ENCODE measurements at regions not wholly inside any gene's neighbourhood (a gene's known extent, or its start where the extent isn't known, plus 50 kb on each side); places are given as distances from the start of the nearest gene placed in this dataset.
"Not testable (repeated sequence)": the region's sequence is repeated elsewhere in the genome, so short reads cannot be mapped to it uniquely, and the experiment has no call there.

DNA sequence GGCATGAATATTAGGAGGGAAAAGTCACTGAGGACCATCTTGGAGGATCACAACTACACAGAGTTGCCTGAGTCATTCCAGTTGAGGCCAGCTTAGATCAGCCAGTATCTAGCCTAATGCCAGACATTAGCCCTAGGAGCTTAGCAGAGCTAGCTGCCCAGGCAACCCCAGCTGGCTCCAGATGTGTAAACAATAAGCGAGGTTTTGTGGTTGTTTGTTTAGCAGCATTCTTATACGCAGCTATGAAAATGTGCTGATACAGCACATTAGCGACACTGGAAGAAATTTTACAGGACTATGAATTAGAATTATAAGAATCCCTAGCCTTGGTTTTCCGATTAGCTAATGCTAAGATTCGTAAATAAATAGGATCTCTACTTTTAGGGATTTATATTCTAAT is 59.3 kb downstream of the BTBD3 start:
- DNase-seq: no peak

DNA sequence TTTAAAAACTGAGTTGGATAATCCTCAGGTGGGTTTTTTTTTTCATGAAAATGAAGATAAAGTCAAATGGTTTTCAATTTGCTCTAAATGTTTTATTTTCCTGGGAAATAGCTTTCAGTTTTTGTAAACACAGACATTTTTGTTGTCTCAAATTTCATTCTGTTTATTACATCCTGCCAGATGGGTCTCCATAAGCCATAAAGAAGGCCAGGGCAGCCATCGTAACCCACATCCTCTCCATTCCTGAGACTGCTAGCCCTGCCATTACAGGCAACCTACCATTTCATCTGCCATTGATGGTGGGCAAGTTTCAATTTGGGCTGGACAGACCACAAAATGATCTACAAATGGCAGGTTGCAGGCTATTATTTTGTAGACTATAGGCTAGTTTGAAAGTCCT is 60.8 kb downstream of the BTBD3 start:
- no peak for DNase-seq

DNA sequence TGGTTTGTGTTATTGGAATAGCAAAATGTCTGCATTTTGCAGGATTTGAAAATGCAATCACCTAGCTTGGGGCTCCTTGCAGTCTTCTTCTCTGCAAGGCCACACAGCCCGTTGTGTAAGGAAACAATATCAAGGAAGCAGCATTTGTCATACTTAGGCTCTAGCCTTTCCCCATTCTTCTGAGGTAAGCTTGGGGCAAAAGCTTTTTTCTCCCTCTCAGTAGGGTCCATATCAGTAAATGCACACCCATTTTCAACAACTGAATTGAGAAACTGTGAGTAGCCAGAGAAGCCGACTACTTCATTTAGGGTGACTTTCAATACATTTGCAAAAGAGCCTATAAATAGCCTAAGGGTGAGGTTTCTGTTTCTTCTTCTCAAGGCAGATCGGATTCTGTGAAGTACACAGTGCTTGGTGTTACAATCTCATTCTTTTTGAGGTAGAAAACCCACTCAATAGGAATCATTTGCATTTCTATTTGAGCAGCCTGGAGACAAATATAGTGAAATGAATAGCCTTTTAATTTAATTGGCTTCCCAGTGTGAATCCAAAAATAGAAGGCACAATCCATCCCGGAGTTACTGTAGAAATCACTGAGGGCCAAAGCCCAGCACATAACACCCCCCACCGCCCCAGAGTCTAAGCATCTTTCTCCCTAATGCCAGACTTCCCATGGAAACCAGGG is 61.8 kb downstream of the BTBD3 start:
- no peak for DNase-seq

DNA sequence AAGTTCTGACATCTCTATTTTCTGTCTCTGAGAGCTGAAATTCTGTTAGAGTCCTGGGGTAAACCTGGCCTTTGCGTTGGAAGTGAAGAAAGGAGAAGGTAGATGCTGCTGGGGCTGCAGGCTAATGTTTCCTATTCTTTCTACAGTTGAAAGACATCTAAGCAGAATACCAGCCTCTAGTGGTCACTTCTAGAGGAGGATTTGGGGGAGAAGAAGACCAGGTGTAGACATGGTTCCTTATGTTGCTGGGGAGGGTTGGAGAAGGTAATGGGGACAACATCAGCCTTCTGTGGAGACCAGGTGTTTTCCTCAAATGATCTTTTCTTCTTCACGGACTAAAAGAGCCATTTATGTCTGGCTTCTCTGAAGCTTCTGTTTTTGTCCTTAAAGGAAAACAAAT is 62.6 kb downstream of the BTBD3 start:
- no peak for DNase-seq

DNA sequence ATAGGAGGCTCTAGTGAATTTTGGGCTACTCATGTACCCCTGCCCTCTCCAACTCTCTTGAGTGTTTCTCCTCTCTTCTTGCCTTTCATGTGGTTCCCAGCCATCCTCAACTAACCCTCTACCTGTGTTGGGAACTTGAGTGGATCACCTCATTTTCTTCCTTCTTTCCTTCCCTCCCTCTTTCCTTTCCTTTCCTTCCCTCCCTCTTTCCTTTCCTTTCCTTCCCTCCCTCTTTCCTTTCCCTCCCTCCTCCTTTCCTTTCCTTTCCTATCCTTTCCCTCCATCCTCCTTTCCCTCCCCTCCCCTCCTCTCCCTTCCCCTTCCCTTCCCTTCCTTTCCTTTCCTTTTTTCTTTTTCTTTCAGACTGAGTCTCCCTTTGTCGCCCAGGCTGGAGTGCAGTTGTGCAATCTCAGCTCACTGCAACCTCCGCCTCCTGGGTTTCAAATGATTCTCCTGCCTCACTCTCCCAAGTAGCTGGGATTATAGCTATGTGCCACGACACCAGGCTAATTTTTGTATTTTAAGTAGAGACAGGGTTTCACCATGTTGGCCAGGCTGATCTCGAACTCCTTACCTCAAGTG is 63.8 kb downstream of the BTBD3 start:
- no peak for DNase-seq

DNA sequence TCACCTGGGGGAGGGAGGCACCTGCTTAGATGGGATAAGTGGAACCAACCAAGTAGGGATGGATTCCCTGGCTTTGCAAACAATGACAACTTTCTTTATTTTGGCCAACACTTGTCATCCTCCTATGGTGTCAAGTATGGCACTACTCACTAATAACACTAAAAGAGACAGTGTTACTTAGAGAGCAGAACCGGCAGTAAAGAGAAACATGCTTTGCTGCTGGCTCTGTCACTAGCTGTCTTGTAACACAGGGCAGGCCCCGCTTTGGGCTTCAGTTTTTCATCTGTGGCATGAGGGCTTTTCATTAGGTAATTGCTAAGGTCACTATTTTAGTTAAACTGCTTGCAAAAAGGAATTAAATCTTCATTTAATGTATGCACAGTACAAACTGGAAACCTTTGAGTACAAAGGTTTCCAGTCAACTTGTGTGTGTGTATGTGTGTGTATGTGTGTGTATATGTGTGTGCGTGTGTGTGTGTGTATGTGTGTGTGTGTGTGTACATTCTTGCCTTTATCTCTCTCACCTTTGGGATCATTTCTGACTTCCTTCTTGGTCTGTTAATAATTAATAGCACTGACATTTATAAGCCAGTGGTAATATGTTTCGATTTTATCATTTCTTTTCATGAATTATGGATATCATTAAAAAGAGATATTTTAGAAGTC is 64.7 kb downstream of the BTBD3 start:
- no peak for DNase-seq

DNA sequence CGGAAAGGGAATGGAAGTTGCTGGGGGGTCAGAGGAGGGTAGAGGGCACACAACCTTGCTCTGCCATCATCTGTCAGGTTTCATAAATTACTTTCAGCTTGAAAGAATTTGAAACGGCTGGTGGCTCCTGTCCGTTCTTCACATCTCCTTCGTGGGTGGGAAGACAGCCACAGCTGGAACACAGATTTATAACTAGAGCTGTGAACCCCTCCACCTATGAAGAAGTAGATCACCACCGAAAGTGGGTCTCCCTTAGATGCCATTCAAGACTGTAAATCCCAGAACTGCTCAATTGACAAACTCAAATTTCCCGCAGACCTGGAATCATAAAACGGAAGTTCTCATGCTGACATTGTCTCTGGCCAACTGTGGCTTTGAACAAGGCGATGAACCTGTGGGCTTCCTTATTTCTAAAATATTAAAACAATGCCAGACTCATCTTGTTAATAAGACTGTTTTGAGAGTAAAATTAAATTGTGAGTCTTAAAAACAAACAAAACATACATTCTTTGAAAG is 65.3 kb downstream of the BTBD3 start:
- DNase-seq: no peak

DNA sequence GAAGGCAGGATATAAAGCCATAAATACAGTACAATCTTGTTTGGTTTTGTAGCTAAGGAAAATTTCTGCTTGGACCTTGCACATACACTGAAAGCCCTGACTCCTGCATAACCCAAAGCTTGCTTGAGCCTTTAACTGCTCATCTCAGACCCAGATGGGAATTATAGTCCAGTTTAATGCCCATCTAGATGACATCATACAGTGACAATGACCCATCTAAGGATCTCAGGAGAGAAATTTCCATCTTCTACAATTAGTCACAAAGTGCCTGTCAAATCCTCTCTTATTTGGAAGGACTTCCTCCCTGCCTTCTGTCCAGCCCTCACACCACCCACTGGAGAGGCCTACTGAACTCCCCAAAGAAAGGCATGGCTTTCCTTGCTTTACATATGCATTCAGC is 69.3 kb downstream of the BTBD3 start:
- no peak for DNase-seq

DNA sequence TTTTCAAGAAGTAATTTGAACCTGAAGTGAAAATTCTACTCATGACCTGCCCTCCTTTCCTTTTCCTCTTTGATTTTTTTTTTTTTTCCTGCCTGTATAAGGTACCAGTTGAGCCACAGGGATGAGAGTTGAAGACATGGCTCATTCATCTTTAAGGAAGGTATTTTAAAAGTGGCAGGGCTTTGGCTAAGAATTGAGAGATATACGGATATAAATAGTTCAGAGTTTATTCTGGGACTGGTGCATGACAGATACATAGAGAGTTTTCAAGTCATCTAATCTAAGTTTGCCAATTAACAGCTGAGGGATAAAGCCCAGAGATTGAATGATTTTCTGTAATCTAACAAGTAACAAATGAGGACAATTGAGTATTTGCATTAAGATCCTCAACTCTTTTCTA is 69.8 kb downstream of the BTBD3 start:
- DNase-seq: no peak

DNA sequence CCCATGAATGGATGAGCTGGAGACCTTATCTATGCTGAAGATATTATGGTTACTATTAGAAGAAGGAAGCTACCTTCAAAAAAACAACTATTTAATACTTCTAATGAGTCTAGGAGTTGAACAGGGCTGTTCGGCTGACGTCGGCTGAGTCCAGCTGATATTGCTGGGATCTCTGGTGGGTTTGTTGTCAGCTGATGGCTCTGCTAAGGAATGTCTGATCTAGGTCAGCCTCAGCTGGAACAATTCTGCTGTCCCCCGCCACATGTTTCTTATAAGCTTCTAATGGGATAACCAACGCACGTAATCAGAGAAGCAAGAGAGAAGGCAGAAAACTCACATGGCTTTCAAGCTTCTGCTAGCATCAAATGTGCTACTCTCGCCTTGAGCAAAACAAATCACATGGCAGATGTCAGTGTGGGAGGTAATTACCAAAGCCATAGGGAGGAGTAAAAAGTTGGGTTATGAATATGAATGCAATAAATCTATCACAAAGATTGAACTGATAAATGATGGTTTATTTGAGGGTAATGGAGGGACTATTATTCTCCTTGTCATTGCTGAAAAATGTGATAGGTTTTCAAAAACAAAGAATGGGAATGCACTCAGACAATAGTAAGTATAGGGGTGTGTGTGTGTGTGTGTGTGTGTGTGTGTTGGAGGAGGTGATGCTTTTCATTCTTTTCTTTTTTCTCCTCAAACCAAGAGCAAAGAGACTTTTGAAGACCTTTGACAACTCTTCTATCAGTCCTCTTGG is 71.5 kb downstream of the BTBD3 start:
- DNase-seq: no peak

DNA sequence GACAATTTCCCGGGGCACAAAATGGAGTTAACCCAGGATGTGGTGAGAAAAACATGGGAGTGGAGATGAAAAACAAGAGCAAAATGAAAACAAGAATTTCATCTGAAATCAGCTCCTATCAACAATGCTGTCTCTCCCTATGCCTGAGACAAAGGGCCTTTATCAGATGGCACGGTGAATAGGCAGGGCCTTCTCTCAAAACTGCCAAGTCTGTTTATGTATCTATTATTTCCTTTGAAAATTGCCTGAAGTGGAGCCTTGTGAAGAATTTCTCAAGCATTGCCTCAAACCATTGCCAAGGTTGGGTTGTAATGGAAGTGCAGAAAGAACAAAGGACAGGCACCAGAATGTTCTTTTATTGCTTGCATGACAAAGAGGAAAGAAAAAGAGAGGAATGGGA is 74.7 kb downstream of the BTBD3 start:
- DNase-seq: no peak

DNA sequence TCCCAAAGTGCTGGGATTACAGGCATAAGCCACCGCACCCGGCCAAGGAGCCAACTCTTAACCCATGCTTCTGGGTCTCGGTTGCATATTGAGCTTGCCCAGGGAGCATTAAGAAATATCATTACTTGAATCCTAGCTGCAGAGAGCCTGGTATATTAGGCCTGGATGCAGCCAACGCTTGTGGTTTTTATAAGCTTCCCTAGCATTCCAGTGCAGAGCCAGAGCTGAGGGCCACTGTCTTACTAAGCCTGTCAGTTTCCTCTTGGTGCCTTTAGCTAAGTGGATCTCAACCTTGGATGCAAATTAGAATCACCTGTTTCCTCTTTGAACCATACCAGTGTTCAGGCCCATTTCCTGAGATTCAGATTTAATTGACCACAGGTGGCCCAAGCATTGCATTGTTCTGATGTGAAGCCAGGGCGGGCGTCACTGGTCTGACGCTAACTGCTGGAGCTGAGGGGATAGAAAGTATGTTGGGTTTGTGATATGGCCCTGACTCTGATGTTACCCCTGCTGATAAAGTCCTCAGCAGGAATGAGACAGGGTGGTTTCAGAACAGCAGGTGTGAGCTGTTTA is 76.3 kb downstream of the BTBD3 start:
- no peak for DNase-seq

DNA sequence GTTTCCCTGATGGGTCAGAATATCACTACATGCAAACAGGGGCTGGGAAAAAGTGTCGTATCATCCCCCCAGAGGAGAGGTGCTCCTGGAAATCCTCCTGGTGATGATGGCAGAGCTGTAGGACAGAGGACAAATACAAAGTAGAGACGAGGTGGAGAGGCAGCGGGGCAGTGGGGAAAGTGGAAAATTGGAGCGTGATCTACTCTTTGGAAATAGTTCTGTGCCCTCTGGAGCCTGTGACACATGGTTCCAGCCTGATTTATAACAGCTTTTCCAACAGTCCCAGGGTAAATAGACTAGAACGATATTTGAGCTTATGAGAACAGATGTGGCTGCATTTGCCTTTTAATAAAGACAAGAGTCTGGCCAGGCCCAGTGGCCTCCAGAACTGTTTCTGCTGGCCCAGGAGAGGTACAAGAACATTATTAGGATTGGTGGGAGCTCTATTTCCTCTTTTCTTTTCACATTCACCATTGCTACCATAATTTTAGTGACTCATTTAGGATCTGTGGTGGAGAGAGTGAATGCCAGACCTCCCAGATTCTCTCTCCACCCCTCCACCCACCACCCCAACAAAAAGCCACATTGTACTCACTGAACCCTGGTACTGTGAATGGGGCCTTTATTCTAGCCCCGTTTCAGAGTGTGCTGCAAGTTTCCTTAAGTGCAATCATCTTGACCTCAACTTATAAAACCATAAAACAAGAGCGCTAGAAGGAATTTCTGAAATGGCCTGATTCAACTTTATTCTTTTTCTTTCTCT is 78.3 kb downstream of the BTBD3 start:
- DNase-seq: no peak

DNA sequence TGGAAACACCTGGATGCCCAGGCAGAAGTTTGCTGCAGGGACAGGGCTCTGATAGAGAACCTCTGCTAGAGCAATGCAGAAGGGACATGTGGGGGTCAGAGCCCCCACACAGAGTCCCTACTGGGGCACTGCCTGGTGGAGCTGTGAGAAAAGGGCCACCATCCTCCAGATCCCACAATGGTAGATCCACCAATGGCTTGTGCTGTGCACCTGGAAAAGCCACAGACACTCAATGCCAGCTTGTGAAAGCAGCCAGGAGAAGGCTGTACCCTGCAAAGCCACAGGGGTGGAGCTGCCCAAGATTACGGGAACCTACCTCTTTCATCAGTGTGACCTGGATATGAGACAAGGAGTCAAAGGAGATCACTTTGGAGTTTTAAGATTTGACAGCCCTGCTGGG is 87.1 kb downstream of the BTBD3 start:
- DNase-seq: not testable (repeated sequence)

DNA sequence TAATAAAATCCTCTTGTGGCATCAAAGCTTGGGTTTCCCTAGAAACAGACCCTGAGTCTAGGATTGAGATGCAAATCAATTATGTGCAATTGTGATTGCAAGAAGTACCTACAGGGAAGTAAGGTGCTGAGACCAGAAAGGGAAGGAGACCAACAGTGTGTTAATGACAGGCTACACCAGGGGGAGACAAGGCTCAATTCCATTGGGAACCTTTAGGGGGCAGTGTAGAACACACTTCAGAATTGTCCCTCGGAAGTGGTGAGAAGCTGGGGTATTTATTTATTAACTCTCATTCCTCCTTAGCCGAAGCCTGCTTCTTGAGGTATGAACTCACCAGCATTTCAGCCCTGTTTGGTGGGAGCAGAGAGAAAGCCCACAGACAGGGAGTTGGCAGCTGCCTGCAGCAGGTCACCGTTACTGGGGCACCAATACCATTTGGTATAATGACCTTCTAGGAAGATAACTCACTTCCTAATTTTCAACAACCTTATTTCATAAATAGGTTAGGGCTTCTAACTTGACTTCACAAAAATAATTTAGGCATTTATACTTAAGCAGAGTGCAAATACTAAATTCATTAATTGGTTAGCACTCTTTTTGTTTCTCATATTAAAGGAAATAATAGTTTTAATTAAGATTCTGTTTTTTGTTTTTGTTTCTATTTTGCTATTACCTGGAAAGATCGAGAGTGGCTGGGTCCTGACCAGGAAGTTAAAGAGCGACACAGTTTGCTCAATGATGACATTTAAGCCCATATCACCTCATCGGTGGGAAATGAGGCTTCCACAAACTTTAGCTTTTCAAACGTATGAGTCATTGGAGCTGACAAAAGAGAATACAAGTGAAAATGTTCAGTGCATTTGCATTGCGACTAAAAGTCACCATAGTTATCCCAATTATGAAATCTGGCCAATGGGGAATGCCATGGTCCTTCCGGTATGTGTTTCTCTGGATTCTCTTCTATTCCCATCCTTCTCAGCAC is 94.8 kb downstream of the BTBD3 start:
- DNase-seq: peak; percentile 15 to 30

DNA sequence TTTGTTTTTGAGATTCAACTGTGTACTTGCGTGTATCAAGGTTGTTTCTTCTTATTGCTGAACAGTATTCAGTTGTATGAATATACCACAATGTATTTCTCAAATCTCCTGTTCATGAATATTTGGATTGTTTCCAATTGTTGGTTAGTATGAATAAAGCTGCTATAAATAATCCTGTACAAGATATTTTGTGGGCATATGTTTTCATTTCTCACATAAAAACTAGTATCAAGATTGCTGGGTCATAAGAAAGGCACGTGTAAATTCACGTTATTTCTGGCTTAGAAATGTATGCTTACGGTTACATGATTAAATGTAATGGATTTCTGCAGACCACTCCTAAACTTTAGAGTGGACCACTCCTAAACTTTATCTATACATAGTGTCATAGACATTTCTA is 96.6 kb downstream of the BTBD3 start:
- DNase-seq: no peak

DNA sequence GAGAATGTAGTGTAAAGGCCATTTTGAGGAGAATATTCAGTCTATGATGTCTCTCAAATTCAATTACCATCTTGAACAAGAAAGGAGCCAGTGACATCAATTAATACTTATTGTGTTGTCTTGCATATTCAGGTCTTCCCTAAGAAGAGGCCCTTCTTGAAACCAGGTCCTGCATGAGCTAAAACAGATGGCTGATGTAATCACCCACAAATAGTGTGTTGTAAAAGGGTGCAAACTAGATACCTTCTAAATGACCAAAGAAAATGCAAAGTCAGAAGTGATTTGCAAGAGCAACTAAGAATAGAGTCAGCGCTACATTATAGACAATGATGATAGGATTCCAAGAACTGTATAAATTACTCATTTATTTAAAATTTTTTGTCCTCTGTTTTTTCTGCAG is 97.0 kb downstream of the BTBD3 start:
- no peak for DNase-seq

DNA sequence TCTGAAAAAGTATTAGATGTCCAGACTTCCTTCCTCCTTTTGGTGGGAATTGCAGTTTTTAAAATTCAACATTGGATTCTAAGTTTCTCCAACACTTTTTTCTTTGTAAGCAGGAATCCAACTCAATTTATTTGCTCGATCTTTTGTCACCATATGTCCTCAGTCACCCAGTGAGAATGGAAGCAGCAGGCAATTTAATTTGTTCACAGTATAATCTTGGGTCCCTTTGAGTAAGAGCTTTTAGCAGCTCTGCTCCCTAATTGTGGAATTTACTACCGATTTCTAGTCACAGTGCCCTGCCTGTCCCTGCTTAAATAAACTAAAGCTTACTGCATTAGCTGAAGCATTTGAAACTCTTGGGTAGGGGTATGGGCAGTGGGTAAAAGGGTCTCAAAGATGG is 98.6 kb downstream of the BTBD3 start:
- no peak for DNase-seq

DNA sequence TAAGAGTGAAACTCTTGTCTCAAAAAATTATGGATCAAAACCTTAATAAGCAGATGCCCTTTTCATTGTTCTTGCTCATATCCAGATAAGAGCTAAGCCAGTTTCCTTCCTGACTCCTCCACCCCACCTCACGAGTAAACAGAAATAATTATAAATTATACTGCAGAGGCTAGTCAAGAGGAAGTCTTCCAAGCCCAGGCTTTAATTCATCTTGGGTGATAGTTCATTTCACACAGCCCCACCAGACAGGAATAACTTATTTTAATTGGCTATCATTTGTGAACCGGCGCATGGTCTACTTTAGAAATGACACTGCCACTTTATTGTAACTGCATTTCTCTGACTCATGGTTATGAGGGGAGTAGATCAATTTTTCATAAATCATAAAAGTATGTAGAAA is 102.0 kb downstream of the BTBD3 start:
- no peak for DNase-seq

DNA sequence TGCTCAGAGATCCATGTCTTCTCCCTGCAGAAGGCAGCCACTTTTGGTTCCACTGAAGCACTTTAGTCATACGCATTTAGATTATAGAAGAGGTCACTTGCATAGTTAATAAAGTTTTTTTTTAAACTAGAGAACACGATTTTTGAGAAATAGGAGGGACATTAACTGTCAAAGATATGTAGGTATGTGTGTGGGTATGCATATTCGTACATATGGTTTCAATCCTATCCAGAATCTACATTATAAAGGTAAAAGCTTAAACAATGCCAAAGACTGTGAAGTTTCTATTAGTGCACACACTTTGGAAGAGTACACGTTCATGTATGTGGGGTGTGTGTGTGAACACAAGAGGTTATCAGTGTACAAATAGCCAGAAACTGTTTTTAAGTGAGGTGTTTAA is 103.2 kb downstream of the BTBD3 start:
- no peak for DNase-seq

DNA sequence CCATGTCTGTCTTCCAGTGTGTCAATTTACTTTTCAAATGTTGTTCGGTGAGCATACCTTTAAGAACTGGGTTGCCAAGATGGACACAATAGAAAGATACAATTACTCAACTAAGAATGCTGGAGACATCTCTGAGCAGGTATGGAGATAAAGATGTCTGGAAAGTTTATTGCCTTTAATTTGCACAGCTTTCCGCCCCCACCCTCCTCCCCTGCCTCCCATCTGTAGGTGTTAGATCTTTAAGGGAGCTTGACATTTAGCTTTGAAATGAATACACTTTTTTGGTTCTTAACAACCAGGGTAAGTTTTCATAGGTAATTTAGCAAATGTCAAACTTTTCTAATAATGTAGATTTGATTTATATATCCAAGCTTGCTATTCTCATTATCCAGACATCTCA is 104.4 kb downstream of the BTBD3 start:
- no peak for DNase-seq
